ENCODE measurements at regions not wholly inside any gene's neighbourhood (a gene's known extent, or its start where the extent isn't known, plus 50 kb on each side); places are given as distances from the start of the nearest gene placed in this dataset.
A peak's percentile ranks its signal among the peaks of the same experiment; 100 is the strongest.

DNA sequence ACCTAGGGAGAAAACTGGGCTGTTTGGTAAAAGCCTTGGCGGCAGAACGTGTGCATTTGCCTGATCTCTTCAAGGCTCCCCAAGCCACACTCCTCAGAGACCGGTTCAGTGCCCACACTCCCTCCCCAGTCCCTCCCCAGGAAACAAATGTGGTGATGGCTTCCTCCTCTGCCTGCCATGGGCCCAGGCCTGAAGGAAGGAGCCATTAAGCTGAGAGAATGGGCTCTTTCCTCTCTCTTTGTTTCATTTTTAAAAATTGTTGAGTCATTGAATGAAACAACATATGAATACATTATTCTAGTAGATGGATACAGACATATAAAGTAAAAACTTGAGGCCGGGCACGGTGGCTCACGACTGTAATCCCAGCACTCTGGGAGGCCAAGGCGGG is 50.6 kb upstream of the YWHAQ start:
- no peak for DNase-seq

DNA sequence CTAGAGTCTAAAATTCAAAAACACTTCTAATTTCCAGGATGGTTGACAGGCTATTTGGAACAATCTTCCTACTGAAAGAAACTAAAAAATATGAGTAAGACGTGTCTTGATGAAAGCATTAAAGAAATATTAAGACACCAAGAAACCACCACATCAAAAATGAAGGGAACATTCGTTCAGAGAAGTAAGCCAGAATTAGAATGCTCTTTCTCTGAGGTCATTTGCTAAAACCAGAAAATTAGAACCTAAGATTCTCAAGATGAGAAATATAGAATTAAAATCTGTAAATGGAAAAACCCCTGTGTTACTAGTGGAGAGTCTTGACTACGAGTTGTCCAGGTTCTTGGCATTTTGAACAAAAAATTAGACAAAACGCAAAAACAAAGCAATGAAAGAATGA is 54.8 kb upstream of the YWHAQ start:
- no peak for DNase-seq

DNA sequence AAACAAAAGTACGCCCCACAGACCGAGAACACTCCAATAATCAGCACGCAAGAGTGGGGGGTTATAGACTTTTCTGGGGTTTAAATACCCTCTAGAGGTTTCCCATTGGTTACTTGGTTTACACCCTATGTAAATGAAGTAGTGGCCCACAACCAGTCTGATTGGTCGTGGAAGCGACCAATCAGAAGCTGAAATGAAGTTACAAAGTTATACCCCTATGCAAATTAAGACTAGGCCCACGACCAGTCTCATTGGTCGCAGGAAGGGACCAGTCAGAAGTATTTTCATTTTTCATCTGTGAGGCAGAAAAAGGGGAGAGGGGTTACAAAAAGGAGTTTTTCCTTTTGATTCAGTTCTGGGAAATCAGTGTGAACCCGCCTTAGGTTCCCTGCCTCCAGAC is 55.3 kb upstream of the YWHAQ start:
- no peak for DNase-seq

DNA sequence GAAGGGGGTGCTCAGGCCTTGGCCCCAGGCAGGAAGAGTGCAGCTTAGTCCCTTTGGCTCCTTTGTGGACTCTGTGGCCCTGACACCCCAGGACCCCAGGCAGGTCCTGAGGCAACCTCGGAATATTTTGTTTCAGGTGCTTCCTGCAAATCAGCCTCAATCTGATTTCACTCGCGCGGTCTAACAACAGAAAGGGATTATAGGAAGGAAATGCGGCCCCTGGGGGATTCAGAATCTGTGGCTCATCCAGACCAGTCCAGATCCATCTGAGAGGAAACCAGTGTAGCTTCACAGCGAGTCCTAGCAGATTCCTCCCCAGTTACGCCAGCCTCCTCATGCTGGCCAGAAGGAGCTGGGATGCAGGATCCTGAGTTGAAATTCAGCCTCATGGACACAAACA is 59.5 kb upstream of the YWHAQ start:
- no peak for DNase-seq

GRCh38 chr2:9690716-9691498 is 60.1 kb upstream of the YWHAQ start:
- DNase-seq, result no peak

- DNase-seq, result no peak
Observed at GRCh38 chr2:9692456-9693195, 61.8 kb upstream of the YWHAQ start.

DNA sequence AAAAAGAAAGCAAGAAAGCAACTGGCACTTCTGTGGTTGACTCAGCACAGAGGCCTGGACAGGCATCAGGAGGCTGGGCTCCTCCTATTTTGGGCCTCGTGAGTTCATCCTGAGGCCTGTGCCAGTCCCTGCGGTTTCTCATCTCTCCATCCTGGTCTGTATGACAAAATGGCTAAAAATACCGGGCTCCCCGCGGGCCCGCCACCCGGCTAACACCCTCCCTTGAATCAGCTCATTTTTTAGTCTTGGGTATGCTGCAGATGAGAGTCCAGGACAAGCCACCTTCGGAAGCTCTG is 62.3 kb upstream of the YWHAQ start:
- DNase-seq, result peak; percentile 42 to 54

DNA sequence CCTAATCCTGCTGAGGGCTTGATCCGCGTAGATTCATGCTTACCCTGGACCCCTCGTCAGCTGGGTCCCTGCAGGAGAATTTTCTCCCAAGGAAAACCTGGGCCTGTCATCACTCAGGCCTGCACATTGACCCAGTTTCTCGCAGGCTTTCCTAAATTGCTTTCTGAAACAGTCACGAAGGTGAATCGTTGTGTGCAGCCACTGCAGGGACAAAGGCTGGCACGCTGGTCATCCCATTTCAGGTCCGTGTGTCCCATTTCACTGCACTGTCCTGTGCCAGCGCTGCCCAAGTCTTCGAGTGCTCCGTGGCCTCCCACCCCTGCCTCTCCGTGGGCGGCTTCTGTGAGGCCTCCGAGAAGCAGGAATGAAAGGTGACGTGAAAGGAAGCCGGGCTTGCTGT is 62.8 kb upstream of the YWHAQ start:
- DNase-seq, result no peak

- DNase-seq, result no peak
Observed at GRCh38 chr2:9694661-9695234, 64.0 kb upstream of the YWHAQ start.

GRCh38 chr2:9695941-9696340 is 65.1 kb upstream of the YWHAQ start:
- DNase-seq, result no peak

DNA sequence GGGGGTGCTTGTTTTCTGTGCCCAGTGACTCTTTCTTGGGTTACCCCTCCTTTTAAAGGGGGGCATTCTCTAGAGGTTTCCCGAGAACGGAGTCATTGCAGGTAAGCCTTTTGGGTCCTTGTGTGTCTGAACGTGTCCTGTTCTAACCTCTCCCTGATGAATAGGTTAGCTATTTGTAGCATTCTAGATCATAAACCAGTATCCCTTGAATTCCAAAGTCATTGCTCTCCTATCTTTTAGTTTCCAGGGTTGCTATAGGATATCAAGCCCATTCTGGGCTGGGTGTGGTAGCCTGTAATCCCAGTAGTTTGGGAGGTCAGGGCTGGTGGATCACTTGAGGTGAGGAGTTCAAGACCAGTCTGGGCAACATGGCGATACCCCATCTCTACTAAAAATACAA is 65.9 kb upstream of the YWHAQ start:
- no peak for DNase-seq

DNA sequence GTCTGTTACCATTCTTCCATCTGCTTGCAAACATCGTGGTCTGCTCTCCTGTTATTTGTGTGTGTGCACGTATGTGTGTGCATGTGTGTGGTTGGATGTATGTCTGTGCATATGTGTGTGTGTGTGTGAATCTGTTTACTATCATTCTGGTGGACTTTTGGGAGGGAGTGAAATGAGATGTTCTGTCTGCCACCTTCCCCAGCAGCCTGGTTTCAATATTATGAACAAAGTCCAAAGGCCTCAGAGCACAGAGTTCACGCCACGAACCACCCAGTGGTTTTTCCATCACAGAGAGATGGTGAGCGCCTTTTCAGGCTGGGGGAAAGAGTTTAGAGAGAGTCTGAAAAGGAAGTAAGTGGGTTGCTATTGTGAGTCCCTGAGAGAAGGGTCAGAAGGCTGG is 67.1 kb upstream of the YWHAQ start:
- DNase-seq, result no peak

DNA sequence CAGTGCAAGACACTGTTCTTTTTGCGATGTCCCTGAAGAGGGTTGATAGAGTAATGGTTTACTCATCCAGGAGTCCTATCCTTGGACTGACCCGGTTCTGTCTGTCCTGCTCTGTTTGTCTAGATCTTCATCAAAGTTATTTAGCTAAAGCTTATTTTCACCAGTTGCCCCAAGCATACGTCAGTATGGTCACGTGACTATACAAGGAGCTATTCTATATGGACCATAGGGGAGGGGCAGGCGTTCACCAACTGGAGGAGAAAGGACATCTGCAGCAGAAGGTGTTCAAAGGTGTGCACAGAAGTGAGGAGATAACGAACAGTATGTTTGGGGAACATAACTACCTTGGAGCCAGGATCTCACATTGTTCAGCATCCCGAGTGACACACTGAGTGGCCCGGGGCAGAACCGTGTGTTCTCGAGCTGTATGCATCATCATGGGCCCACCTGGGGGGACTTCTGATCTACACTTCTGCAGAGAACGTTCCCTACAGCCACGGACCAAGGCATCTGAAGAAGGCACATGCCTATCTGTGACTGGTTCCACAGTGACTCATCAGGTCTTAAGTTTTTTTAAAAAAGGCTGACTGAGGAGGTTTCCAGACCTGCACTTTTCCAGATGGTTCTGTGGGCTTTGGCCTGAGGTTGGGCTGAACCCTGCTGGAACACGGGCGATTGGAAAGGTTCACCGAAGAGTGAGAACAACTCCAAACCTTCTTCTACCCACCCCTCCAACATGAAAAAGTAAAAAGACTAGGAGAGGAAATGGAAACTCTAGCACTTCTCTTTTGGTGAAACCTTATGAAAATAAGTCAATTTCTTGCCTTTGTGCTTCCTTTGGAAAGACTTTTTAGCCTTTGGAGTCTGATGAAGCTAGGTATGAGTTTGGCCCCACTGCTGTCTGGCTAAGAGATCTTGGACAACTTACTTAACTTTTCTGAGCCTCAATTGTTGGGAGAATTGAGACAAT is 68.6 kb upstream of the YWHAQ start:
- DNase-seq, result peak; percentile 49 to 67

GRCh38 chr2:9700109-9700495 is 69.3 kb upstream of the YWHAQ start:
- peak; percentile 47 to 53 for DNase-seq

DNA sequence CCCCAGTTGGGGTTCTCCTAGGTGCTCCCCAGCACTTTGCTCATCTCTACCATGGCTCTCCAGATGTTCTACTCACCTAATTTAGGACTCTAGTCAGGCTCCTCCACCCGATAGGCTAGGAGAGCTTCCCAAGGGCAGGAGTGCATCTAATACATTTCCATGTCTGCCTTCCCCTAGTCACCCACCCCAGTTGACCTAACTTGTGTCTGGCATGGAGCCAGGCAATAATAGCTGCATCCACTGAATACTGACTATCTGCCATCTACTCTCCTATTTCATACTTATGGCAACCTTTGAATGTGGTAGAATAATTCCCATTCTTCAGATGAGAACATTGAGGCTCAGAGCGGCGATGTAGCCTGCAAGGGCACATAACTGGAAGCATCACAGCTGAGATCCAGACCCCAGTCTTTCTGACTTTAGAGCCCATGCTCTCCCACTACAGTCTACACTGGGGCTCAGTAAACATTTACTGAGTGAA is 71.8 kb upstream of the YWHAQ start:
- no peak for DNase-seq

DNA sequence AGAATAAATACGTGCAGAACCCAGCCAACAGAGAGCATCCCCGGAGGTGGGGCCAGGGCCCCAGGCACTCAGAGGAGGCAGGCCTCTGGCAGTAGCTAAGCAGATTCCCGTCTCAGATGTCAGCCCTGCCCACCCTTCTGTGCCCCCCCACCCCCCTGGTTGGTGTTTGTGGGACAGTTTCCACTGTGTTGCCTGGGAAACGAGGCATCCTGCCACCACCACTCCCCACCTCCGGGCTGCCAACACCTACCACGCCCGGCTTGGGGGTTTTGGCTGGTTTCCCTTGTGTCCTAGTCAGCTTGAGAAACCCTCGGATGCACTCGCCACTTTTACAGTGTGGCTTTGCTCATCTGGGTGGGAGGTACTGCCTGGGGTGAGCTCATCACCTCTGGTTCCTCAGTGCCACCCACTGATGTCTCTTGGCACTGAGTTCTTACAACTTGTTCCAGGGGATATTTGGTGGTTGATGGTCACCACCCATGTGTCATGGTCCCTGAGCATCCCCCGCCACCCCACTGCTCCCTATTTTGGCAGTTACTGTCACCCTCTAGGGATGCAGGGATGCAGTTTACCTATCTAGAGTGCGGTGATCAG is 72.4 kb upstream of the YWHAQ start:
- peak; percentile 89 to 96 for DNase-seq

DNA sequence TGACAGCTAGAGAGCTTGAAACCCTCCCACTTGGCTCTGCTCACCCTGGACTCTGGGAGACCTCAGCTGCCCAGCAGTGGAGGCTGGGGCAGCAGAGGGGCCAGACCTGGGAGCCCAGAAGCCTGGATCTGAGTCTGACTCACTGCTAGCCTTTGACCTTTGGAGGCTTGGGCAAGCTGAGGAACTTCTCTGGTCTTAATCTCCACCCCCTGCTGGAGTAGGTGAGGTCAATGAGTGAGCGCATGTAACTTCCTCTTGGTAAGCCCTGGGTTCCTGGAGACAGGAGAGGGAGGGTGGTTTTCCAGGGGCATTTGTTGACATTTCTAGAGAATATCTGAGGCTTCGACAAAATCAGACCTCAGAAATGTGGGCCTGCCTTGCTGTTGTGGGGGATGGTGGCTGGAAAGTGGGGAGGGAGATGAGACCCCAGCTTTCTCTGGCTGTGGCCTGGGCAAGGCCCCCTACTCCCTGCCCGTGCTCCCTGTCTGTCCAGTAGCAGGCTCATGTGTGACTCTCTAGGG is 73.0 kb upstream of the YWHAQ start:
- peak; percentile 94 to 95 for DNase-seq

DNA sequence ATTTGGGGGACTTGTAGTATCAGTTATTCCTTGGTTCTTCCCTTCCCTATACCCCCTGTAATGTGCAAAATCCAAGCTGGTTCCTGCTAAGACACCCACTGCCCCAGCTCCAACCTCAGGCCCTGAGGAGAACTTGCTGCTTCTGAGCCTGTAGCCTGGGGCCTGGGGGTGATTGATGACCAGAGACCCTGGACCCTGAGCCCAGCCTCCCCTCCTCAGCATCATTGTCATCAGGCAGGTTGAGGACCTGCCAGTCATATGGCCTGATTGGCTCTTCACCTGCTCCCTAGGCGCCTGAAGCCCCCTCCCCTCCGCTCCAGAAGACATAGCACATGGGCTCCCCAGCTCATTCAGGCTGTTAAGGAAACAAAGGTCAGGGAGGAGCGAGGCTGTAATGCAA is 73.8 kb upstream of the YWHAQ start:
- DNase-seq, result no peak

DNA sequence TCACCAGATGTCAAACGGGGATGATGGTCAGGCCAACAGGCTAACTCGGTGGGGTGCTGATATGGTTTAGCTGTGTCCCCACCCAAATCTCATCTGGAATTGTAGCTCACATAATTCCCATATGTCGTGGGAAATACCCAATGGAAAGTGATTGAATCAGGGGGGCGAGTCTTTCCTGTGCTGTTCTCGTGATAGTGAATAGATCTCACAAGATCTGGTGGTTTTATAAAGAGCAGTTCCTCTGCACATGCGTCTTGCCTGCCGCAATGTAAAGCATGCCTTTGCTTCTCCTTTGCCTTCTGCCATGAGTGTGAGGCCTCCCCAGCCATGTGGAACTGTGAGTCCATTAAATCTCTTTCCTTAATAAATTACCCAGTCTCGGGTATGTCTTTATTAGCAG is 74.4 kb upstream of the YWHAQ start:
- peak; percentile 30 to 63 for DNase-seq

- no peak for DNase-seq
Observed at GRCh38 chr2:9707008-9707407, 76.2 kb upstream of the YWHAQ start.

DNA sequence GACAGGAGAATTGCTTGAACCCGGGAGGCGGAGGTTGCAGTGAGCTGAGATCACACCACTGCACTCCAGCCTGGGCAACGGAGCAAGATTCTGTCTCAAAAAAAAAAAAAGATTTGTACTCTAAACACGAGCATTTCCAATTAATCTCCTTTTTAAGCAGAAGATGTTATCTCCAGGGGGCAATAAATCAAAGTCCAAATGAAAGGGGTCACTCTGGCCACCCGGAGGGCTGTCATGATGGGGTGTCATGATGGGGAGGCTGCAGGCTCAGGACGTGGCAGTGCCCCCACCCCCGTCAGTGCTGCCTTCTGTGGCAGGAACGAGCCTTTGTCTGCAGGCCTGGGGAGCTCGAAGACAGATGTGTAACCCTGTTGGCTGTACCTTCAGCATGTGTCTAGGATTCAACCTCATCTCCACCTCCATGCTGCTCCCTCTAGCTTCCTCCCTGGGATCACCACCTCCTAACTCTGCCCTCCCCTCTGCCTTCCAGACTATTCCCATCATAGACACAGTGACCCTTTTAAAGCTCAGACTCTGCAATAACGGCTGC is 76.9 kb upstream of the YWHAQ start:
- DNase-seq, result no peak
